NCI-H1105 (cell line): ENCODE measurements at regions not wholly inside any gene's neighbourhood (a gene's known extent, or its start where the extent isn't known, plus 50 kb on each side); places are given as distances from the start of the nearest gene placed in this dataset.
"Not testable (repeated sequence)": the region's sequence is repeated elsewhere in the genome, so short reads cannot be mapped to it uniquely, and the experiment has no call there.

ENCODE experiments used
- DNase-seq: peaks from one replicate; lab custom pipeline; 2025; lab: John Stamatoyannopoulos, UW

DNA sequence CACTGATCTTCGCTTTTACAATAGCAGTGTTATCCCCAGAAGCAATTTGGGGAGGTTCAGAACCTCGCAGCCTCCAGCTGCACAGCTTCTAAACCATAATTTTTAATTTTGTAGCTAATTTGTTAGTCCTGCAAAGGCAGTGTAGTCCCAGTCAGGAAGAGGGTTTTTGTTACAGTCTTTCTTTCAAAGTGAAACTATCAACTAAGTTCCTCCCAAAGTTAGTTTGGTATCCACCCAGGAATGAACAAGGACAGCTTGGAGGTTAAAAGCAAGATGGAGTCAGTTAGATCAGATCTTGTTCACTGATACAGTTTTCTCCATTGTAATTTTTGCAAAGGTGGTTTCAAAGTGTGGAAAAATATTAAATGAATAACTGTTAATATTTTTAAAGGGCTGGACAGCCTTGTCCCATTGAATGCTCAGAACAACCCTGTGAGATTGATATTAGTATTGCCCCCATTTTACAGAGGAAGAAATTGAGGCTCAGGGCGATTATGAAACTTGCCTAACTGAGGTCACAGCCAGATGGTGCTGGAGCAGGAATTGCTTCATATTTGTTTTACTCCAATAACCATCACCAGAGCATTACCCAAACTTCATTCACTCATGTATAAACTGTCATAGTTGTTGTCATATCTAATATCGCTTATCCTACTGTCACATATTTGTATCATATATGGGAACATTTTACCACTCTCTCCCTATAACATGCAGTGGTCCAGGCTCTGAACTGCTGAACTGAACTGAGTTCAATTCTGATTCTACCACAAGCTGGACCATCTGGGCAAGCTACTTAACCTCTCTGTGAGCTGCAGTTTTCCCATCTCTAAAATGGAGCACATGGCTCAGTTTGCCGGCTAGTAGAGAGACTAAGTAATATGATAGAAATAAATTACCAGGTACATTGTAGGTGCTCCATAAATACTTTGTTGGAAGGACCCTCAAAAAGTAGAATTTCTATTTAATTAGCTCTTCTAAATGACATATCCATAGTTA, 213.8 kb downstream of the BCAS1 start:
- DNase-seq: no peak

DNA sequence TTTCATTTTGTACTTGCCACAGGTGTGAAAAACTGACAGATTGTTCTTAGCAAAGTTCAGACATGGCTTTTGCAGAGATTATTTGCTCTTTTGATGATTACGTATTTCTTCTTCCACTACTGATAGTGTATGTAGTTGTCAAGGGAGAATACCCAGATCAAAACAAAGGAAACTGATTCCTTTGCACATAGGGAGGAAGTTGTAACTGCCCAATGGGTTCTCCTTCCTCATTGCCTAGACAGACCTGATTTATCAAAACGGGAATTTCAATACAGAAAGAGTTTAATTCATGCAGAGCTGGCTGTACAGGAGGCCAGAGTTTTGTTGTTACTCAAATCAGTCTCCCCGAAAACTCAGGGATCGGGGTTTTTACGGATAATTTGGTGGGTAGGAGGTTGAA, 214.7 kb downstream of the BCAS1 start:
- DNase-seq: no peak

DNA sequence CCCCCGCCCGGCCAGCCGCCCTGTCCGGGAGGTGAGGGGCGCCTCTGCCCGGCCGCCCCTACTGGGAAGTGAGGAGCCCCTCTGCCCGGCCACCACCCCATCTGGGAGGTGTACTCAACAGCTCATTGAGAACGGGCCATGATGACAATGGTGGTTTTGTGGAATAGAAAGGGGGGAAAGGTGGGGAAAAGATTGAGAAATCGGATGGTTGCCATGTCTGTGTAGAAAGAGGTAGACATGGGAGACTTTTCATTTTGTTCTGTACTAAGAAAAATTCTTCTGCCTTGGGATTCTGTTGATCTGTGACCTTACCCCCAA, 215.8 kb downstream of the BCAS1 start:
- not testable (repeated sequence) for DNase-seq

DNA sequence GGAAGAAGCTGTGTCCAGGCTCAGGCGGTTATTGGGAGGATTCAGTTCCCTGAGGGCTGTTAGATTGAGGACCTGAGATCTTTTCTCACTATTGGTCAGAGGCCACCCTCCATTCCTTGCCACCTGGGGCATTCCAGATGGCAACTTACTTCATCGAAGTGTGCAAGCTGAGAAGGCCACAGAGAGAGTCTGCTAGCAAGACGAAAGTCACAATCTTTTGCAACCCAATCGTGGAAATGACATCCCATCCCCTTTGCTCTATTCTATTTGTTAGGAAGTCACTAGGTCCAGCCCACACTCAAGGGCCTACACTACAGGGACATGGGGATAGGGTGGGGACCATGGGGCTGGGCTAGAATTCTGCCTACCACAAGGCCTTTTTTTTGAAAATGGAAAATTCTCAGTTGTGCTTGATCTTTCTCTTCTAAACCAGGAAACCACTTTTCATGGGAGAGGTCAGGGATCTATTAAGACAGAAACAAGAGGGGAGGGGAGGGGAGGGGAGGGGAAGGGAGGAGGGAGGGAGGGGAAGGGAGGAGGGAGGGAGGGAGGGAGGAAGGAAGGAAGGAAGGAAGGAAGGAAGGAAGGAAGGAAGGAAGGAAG, 217.2 kb downstream of the BCAS1 start:
- DNase-seq: no peak

DNA sequence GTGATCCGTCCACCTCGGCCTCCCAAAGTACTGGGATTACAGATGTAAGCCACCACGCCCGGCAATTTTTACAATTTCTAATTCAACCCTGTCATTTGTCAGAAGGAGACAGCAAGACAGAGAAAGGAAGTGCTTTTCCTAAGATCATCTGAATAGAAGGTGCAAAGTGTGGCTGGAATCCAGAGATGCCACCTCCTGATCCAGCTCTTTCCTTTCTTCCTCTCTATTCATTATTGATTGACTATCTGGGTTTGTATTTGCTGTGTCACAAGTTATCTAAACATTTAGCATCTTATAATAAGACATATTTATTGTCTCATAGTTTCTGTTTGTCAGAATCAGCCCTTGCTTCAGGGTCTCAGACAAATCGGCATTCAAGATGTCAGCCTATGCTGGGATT, 217.7 kb downstream of the BCAS1 start:
- no peak for DNase-seq

DNA sequence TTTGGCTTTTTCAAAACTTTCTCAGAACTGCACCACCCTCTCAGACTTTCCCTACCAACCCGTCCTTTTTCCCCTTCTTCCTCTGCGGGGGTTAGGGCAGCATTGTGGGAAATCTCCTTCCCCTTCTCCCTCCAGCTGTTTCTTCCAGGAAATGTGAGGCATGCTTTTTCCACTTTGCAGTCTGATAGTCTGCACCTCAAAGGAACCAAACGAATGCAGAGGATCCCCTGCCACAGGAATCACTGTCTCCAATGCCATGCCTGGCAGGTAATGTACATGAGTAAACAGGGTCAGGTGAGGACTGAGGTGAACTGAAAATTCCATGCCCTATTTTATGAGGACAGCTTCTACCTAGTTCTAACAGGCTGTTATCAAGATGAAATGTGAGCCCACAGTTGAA, 218.4 kb downstream of the BCAS1 start:
- no peak for DNase-seq

DNA sequence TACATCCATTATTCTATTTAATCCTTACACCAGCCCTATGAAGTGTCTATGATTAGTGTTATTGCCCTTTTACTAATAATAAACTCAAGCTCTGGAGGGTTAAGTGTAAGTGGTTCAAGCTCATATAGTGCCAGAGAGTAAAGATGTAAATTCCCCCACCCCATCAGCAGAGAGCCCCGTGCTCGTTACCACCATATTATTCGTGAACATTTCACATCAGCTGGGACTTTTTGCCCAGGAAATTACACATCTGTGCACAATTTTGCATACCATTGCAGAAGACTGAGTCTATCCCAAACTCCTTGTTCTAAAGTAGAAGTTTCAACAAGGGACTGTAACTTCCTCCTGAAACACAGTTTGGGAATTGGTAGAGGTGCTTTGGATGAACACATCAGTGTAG, 220.1 kb downstream of the BCAS1 start:
- no peak for DNase-seq

DNA sequence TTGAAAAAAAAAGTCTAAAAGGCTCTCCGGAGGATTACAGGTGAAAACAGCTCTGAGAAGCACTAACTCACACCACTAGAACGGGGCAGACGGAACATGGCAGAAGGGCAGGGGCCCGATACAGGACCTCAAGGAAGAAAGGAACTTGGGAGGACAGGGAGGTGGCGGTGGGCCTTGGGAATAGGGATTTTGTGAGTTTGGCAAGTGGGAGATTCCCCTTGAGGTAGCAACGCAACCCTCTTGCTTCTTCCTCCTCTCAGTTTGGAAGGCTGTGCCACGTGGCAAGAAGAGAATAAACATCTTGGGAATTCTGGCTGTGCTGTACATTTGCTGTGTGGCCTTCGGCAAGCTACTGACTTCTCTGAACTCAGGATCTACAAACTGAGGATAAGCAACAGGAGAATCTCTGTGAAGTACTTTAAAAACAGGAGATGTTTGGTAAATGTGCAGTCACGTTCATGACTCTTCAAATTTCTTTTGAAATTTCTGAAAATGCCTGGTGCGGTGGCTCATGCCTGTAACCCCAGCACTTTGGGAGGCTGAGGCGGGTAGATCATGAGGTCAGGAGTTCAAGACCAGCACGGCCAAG, 220.8 kb downstream of the BCAS1 start:
- no peak for DNase-seq

DNA sequence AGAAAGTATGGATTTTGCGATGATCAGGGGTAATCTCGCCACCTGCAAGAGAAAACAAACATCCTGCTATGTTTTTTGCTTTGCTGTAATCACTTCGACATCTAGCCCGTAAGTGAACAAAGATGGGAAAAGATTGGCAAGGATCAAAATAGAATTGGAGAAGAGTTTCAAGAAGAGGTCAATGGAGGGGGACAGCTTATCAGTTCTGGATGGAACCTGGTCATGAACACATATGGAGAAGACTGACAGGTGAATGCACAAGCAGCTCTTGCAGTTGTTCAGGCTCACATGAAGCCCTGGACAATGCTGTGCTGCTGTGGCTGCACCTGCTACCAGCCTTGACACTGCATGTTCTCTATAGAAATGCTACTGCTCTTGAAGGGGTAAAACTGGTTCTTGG, 222.1 kb downstream of the BCAS1 start:
- no peak for DNase-seq

DNA sequence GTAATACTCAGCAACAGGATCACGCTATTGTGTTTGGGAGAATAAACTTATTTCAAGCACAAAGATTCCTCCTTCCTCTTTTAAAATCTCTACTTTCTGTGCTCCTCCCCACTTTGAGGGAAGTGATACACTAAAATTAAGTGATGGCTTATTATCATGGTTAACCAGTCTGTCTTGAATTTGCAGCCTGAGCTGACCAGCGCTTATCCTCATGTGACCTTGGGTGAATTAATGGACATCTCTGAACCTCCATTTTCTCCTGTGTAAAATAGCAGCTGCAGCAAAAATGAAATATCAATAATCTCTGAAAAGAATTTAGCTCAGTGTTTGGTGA, 222.6 kb downstream of the BCAS1 start:
- DNase-seq: no peak

DNA sequence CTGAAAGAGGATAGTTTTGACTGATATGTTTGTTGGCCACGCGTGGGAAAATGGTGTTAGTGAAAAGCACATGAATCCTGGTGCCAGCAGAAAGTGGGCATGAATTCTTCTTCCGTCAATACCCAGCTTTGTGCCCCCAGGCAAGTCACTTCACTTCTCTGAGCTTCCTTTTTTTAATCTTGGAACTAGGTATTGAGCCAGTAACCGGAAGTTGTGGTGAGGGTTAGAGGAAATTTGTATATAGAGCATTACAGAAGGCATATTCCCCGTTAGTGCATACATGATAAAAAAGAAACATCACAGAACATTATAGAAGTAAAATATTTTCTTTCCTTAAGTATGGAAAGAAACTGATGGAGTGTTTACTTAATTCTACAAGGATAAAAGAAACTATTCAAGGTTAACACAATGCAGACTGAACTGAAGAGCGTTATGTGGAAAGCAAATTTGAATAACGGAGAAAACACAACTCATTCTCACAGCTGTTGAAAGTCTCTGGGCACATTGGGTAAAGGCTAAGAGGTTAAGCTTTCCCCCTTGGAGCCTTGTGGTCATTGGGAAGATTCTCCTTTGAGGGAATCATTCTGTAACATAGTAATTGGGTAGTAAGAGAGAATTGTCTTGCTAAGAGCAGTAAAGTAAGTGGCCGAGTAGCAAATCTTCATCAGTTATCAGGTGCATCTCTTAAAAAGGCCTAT, 223.1 kb downstream of the BCAS1 start:
- no peak for DNase-seq

DNA sequence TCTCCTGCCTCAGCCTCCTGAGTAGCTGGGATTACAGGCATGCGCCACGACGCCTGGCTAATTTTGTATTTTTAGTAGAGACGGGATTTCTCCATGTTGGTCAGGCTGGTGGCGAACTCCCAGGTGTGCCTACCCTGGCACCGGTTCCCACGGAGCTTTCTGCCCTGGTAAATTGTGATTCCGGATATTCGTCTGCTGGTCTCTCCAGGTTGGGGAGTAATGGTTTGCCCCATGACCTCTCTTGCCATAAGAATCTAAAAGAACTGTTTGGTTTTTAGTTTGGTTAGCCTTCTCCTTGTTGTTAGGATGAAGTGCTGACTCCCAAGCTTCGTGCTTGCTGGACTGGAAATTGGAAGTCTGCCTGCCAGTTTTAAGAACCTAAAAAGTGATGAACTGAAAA, 223.8 kb downstream of the BCAS1 start:
- DNase-seq: no peak

DNA sequence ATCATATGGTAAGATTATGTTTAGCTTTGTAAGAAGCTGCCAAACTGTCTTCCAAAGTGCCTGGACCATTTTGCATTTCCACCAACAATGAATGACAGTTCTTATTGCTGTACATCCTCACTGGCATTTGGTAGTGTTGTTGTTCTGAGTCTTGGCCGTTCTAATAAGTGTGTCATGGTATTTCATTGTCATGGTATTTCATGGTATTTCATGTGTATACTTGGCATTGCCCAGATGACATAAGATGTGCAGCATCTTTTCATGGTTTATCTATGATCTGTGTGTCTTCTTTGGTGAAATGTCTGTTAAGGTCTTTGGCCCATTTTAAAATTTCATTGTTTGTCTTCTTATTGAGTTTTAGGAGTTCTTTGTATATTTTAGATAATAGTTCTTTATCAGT, 224.4 kb downstream of the BCAS1 start:
- DNase-seq: no peak

DNA sequence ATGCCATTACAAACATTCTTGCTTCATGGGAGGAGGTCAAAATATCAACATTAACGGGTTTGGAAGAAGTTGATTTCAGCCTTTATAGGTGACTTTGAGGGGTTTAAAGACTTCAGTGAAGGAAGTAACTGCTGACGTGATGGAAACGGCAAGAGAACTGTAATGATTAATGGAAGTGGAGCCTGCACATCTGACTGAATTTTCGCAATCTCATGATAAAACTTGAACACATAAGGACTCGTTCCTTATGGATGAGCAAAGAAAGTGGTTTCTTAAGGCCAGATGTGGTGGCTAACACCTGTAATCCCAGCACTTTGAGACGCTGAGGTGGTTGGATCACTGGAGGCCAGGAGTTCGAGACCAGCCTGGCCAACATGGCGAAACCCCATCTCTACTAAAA, 226.1 kb downstream of the BCAS1 start:
- no peak for DNase-seq

DNA sequence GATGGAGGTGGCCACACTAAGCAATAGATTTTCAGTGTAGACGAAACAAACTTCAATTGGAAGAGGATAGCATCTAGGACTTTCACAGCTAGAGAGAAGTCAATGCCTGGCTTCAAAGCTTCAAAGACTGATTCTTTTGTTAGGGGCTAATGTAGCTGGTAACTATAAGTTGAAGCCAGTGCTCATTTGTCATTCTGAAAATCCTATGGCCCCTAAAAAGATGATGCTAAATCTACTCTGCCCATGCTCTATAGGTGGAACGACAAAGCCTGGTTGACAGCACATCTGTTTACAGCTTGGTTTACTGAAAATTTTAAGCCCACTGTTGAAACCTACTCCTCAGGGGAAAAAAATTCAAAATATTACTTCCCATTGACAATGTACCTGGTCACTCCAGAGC, 226.7 kb downstream of the BCAS1 start:
- DNase-seq: no peak

DNA sequence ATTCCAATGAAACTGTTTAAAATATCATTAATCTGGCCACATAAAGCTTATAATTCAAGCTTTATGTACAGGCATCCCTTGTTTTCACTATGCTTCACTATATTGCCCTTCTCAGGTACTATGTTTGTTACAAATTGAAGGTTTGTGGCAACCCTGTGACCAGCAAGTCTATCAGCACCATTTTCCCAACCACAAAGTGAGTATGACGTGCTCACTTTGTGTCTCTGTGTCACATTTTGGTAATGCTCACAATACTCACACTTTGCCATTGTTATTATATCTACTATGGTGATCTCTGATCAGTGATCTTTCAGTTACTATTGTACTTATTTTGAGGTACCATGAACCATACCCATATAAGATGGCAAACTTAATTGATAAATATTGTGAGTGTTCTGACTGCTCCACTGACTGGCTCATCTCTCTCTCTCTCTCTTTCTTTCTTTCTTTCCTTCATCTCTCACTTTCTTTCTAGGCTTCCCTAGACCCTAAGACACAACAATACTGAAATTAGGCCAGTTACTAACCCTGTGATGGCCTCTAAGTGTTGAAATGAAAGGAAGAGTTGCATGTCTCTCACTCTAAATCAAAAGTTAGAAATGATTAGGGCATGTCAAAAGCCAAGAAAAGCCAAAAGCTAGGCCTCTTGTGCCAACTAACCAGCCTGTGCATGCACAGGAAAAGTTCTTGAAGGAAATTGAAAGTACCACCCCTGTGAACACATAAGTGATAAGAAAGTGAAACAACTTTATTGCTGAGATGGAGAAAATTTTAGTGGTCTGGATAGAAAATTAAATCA, 227.9 kb downstream of the BCAS1 start:
- DNase-seq: no peak

DNA sequence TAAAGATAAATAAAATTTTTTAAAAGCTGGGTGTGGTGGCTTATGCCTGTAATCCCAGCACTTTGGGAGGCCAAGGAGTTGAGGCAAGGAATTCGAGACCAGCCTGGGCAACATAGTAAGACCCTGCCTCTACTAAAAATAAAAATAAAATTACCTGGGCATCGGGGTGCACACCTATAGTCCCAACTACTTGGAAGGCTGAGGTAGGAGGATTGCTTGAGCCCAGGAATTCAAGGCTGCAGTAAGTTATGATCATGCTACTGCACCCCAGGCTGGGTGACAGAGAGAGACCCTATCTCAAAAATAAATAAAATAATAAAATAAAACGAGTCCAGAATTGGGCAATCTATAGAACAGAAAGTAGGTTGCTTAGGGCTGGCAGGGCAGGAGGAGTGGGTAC, 228.7 kb downstream of the BCAS1 start:
- DNase-seq: no peak

DNA sequence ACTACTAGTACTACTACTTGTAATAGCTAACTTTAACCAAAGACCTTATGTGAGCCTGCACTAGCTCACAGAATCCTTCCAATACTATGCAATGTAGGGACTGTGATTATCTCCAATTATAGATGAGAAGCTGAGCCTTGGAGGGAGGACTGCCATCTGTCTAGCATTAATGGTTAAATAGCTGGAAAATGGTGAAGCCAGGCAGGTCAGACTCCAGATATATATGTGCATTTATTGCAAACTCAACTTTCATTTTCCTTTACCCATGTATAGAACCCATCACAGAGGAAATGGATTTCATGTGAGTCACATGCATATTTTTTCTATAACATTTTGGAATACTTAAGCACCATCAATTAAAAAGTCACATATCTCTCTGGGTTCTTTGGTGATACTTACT, 229.9 kb downstream of the BCAS1 start:
- DNase-seq: no peak

DNA sequence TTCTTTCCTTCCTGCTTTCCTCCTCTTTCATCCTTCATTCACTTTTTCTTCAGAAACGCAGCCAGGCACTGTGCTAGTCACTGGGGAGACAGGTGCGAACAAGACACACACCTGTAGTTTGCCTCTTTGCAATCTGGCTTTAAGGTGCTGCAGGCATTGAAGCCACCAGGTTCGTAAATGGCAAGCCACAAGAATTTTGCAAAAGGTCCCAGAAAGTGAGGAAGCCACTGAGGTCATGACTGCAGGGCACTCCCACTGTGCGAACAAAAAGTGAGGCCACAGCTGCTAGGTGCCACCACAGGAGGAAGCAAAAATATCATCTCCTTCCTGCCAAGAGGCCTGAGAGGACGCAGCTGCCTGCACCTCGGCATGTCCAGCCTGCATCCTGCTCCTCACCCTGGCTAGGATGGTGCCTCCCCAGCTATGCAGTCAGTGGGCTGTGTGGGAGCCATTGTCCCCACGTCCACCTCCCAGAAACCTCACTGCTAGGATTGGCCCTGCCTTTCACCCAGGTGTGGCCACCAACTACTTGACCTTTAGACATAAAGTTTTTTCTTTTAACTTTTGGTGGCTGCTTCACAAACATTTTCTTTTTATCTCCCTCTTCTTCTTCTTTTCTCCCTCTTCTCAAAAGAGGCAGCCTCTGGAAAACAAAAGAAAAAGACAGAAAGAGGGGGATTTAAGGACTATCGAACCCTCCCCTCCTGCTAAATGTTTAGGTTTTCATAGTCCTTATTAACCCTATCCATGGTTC, 230.8 kb downstream of the BCAS1 start:
- no peak for DNase-seq

DNA sequence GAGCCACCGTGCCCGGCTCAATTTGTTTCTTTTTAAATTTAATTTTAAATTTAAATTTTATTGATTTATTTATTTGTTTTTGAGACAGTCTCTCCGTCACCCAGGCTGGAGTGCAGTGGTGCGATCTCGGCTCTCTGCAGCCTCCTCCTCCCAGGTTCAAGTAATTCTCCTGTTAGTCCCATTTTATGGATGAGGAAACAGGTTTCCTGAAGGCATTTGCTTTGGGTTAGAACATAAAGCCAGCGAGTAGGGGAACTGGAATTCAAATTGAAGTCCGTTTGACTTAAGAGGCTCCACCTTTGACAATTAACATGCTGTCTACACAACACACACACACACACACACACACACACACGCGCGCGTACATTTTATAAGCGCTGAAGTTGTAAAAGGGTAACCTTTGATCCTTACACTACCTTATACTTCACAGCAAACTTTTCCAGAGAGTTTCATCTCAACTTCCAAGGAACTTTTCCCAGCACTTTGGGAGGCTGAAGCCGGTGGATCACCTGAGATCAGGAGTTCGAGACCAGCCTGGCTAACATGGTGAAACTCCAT, 232.0 kb downstream of the BCAS1 start:
- no peak for DNase-seq
